ENCODE measurements at regions not wholly inside any gene's neighbourhood (a gene's known extent, or its start where the extent isn't known, plus 50 kb on each side); places are given as distances from the start of the nearest gene placed in this dataset.

DNA sequence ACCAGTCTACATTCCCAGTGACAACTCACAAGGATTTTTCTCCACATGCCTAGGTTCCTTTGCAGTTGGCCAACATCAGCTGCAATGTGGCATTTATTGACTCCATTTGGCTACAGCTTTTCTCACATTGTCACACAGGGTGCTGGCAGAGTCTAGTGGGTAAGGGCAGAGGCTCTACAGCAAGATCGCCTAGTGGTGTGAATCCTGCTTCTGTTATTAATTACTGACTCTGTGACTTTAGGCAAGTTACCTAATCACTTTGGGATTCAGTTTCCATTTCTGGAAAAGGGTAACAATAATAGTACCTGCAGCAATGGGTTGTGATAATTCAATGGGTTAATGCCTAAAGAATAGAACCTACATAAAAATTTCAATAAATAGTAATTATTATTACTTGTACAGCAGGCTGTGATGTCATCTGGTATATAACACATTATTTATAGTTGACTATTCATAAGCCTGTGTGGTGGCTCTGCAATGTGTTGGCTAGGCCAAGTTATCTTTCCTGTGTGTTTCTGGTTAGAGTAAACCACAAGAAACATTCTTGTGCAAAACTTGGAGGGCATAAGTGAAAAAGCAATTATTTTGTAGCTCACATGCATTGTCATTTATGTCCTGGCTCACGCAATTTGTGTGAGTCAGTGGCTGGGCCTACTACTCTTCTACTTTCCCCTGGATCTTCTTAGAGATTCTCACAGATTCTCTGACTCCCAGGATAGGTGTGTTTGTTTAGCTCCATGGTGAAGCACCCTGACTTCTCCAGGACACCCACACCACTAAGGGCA lies 59.5 kb downstream of the PTGS2 start:
- H3K27ac ChIP-seq (ENCODE audit: low read depth, low read length), result no peak overlapping the region
- no peak overlapping the region for H3K4me3 ChIP-seq (ENCODE audit: insufficient read depth, low read length, poor library complexity, severe bottlenecking)
- no peaks in the 10 kb centered on the region for H3K79me2 ChIP-seq (ENCODE audit: insufficient read depth, low read length)
- no peak overlapping the region for H2AFZ ChIP-seq (ENCODE audit: low read depth, low read length, severe bottlenecking)
- no peaks in the 10 kb centered on the region for H3K27me3 ChIP-seq (ENCODE audit: low read length)
- no peaks in the 10 kb centered on the region for H3K9me2 ChIP-seq (replicated peaks; ENCODE audit: insufficient read depth, low read length)
- no peaks in the 10 kb centered on the region for H3K9me3 ChIP-seq (ENCODE audit: insufficient read depth, low read length)
- no peaks in the 10 kb centered on the region for H3F3A ChIP-seq (ENCODE audit: insufficient read depth)
- H3K9ac ChIP-seq (ENCODE audit: low read length), result no peak overlapping the region
- TF ChIP-seq EZH2phosphoT487 (conservative IDR thresholded peaks at IDR 0.05; ENCODE audit: low read length) (no peak), CTCF (IDR thresholded peaks at IDR 0.05; ENCODE audit: insufficient read depth, low read length, poor library complexity, severe bottlenecking) (no peak)
- H3K36me3 ChIP-seq (ENCODE audit: low read length), result no peaks in the 10 kb centered on the region
- no peaks in the 10 kb centered on the region for H4K20me1 ChIP-seq (ENCODE audit: low read depth, low read length)
- no peak overlapping the region for H3K4me2 ChIP-seq (ENCODE audit: low read depth, low read length, poor library complexity, severe bottlenecking)

GRCh38 chr1:186618401-186619170 lies 61.6 kb downstream of the PTGS2 start:
- H3K9ac ChIP-seq (ENCODE audit: low read length), result peak overlapping the region; percentile 27; the same call in 1 of the 2 replicates
- peak overlapping the region; percentile 79 for H3K4me2 ChIP-seq (ENCODE audit: low read depth, low read length, poor library complexity, severe bottlenecking)
- no peak overlapping the region for H3K27ac ChIP-seq (ENCODE audit: low read depth, low read length)

GRCh38 chr1:186617926-186618325 lies 62.3 kb downstream of the PTGS2 start:
- no peak overlapping the region for H3K9ac ChIP-seq (ENCODE audit: low read length)
- H4K20me1 ChIP-seq (ENCODE audit: low read depth, low read length), result no peaks in the 10 kb centered on the region
- no peaks in the 10 kb centered on the region for H3K27me3 ChIP-seq (ENCODE audit: low read length)
- peak overlapping the region; percentile 5 for H2AFZ ChIP-seq (ENCODE audit: low read depth, low read length, severe bottlenecking)
- no peaks in the 10 kb centered on the region for H3K79me2 ChIP-seq (ENCODE audit: insufficient read depth, low read length)
- TF ChIP-seq CTCF (IDR thresholded peaks at IDR 0.05; ENCODE audit: insufficient read depth, low read length, poor library complexity, severe bottlenecking), result no peak
- TF ChIP-seq EZH2phosphoT487 (conservative IDR thresholded peaks at IDR 0.05; ENCODE audit: low read length), result no peak
- H3F3A ChIP-seq (ENCODE audit: insufficient read depth), result no peaks in the 10 kb centered on the region
- no peaks in the 10 kb centered on the region for H3K9me2 ChIP-seq (replicated peaks; ENCODE audit: insufficient read depth, low read length)
- H3K36me3 ChIP-seq (ENCODE audit: low read length), result no peaks in the 10 kb centered on the region
- H3K27ac ChIP-seq (ENCODE audit: low read depth, low read length), result no peak overlapping the region
- no peaks in the 10 kb centered on the region for H3K9me3 ChIP-seq (ENCODE audit: insufficient read depth, low read length)
- H3K4me3 ChIP-seq (ENCODE audit: insufficient read depth, low read length, poor library complexity, severe bottlenecking), result no peak overlapping the region
- H3K4me2 ChIP-seq (ENCODE audit: low read depth, low read length, poor library complexity, severe bottlenecking), result peak overlapping the region; percentile 79

More at GRCh38 chr1:186618401-186619170, 61.6 kb downstream of the PTGS2 start:
- Histone ChIP-seq H3K79me2 (ENCODE audit: insufficient read depth, low read length) (no peaks in the 10 kb centered on the region), H3K9me3 (ENCODE audit: insufficient read depth, low read length) (no peaks in the 10 kb centered on the region), H4K20me1 (ENCODE audit: low read depth, low read length) (no peaks in the 10 kb centered on the region), H3K27me3 (ENCODE audit: low read length) (no peaks in the 10 kb centered on the region), H3F3A (ENCODE audit: insufficient read depth) (no peaks in the 10 kb centered on the region), H3K4me3 (ENCODE audit: insufficient read depth, low read length, poor library complexity, severe bottlenecking) (peak overlapping the region; percentile 46), H2AFZ (ENCODE audit: low read depth, low read length, severe bottlenecking) (peak overlapping the region; percentile 72), H3K9me2 (replicated peaks; ENCODE audit: insufficient read depth, low read length) (no peaks in the 10 kb centered on the region), H3K36me3 (ENCODE audit: low read length) (no peaks in the 10 kb centered on the region)
- TF ChIP-seq CTCF (IDR thresholded peaks at IDR 0.05; ENCODE audit: insufficient read depth, low read length, poor library complexity, severe bottlenecking) (no peak), EZH2phosphoT487 (conservative IDR thresholded peaks at IDR 0.05; ENCODE audit: low read length) (no peak)
